ENCODE measurements at regions not wholly inside any gene's neighbourhood (a gene's known extent, or its start where the extent isn't known, plus 50 kb on each side); places are given as distances from the start of the nearest gene placed in this dataset.

DNA sequence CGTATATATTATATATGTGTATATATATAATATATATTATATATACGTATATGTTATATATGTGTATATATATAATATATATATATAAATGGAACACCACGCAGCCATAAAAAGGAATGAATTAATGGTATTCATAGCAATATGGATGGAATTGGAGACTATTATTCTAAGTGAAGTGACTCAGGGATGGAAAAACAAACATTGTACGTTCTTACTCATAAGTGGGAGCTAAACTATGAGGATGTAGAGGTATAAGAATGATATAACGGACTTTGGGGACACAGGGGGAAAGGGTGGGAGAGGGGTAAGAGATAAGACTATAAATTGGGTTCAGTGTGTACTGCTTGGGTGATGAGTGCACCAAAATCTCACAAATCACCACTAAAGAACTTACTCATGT is 1388.9 kb downstream of the C4orf33 start:
- Histone ChIP-seq H3K79me1 (ENCODE audit: low read length) (no peaks in the 10 kb centered on the region), H3K9ac (ENCODE audit: low read length) (no peak overlapping the region), H3K18ac (ENCODE audit: low read length) (no peak overlapping the region), H3K4me1 (ENCODE audit: control insufficient read depth, low read depth, low read length) (no peaks in the 10 kb centered on the region), H3K36me3 (ENCODE audit: control insufficient read depth, insufficient read depth, low read length) (no peaks in the 10 kb centered on the region), H3K56ac (ENCODE audit: low read length) (no peak overlapping the region), H4K8ac (ENCODE audit: low read depth, low read length) (no peak overlapping the region), H3K79me2 (ENCODE audit: control insufficient read depth, insufficient read depth, low read length) (no peaks in the 10 kb centered on the region), H3K27ac (ENCODE audit: low read depth, low read length) (no peak overlapping the region), H2BK5ac (ENCODE audit: low read length) (no peak overlapping the region), H3K27me3 (ENCODE audit: insufficient read depth, low read length, poor library complexity) (no peaks in the 10 kb centered on the region), H3K4ac (ENCODE audit: low read depth, low read length) (no peak overlapping the region), H3K23ac (ENCODE audit: low read length) (no peak overlapping the region), H2AK5ac (ENCODE audit: low read length) (no peak overlapping the region), H2BK120ac (ENCODE audit: low read depth, low read length) (no peak overlapping the region), H4K5ac (ENCODE audit: low read length) (no peak overlapping the region), H3K4me3 (ENCODE audit: low read length) (no peak overlapping the region), H2BK15ac (replicated peaks; ENCODE audit: low read depth) (no peak overlapping the region), H3K4me2 (ENCODE audit: low read length) (no peak overlapping the region)
- no CpG with 5 or more reads among the region's 5 CpGs for WGBS (ENCODE audit: extremely low coverage, insufficient coverage, low lambda C conversion rate)
- no peak for DNase-seq

DNA sequence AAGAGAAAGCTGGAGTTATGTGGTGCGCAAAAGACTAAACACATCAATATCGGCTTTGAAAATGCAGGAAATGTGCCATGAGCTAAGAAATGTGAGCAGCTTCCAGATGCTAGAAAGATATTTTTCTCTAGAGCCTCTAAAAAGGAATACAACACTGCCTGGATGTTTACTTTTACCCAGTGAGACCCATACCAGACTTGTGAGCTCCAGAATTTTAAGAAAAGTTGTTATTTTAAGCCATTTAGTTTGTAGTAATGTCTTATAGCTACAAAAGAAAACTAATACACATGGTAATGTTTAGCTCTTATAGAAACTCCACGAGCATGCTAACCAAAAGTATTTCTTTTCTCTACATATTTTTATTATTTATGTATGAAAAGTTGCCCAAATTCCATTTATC is 1389.4 kb downstream of the C4orf33 start:
- Histone ChIP-seq H3K18ac (ENCODE audit: low read length) (no peak overlapping the region), H3K9ac (ENCODE audit: low read length) (no peak overlapping the region), H3K4me3 (ENCODE audit: low read length) (no peak overlapping the region), H3K27ac (ENCODE audit: low read depth, low read length) (no peak overlapping the region), H2BK15ac (replicated peaks; ENCODE audit: low read depth) (no peak overlapping the region), H3K4ac (ENCODE audit: low read depth, low read length) (no peak overlapping the region), H2BK5ac (ENCODE audit: low read length) (no peak overlapping the region), H3K56ac (ENCODE audit: low read length) (no peak overlapping the region), H3K79me2 (ENCODE audit: control insufficient read depth, insufficient read depth, low read length) (no peaks in the 10 kb centered on the region), H3K4me1 (ENCODE audit: control insufficient read depth, low read depth, low read length) (no peaks in the 10 kb centered on the region), H4K5ac (ENCODE audit: low read length) (no peak overlapping the region), H3K4me2 (ENCODE audit: low read length) (no peak overlapping the region), H4K8ac (ENCODE audit: low read depth, low read length) (no peak overlapping the region), H3K27me3 (ENCODE audit: insufficient read depth, low read length, poor library complexity) (no peaks in the 10 kb centered on the region), H2AK5ac (ENCODE audit: low read length) (no peak overlapping the region), H3K36me3 (ENCODE audit: control insufficient read depth, insufficient read depth, low read length) (no peaks in the 10 kb centered on the region), H3K23ac (ENCODE audit: low read length) (no peak overlapping the region), H3K79me1 (ENCODE audit: low read length) (no peaks in the 10 kb centered on the region), H2BK120ac (ENCODE audit: low read depth, low read length) (no peak overlapping the region)
- DNase-seq: no peak
- WGBS (ENCODE audit: extremely low coverage, insufficient coverage, low lambda C conversion rate): no CpG with 5 or more reads among the region's 3 CpGs

DNA sequence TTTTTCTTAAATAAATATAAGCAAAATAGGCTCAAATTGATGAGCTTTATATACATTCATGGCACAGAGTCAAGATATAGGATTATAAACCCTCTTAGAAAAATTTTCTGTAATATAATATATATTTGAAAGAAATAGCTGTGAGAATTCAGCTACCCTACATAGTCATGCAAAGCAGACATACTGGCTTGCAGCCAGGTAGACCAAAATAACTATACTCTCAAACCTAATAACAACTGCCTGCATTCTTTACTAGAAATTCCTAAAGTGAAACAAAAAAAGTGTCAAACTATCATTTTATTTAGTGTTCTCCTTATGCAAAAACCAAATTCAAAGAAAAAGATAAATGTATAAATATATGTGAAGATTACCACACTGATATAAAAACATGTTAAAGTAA is 1390.2 kb downstream of the C4orf33 start:
- no peaks in the 10 kb centered on the region for H3K27me3 ChIP-seq (ENCODE audit: insufficient read depth, low read length, poor library complexity)
- H3K4ac ChIP-seq (ENCODE audit: low read depth, low read length): no peak overlapping the region
- DNase-seq: no peak
- no peak overlapping the region for H2BK15ac ChIP-seq (replicated peaks; ENCODE audit: low read depth)
- H3K23ac ChIP-seq (ENCODE audit: low read length): no peak overlapping the region
- H3K4me1 ChIP-seq (ENCODE audit: control insufficient read depth, low read depth, low read length): no peaks in the 10 kb centered on the region
- H2AK5ac ChIP-seq (ENCODE audit: low read length): no peak overlapping the region
- no peaks in the 10 kb centered on the region for H3K36me3 ChIP-seq (ENCODE audit: control insufficient read depth, insufficient read depth, low read length)
- H3K56ac ChIP-seq (ENCODE audit: low read length): no peak overlapping the region
- no peak overlapping the region for H4K8ac ChIP-seq (ENCODE audit: low read depth, low read length)
- H2BK120ac ChIP-seq (ENCODE audit: low read depth, low read length): no peak overlapping the region
- no peak overlapping the region for H3K18ac ChIP-seq (ENCODE audit: low read length)
- no peak overlapping the region for H3K27ac ChIP-seq (ENCODE audit: low read depth, low read length)
- H3K79me2 ChIP-seq (ENCODE audit: control insufficient read depth, insufficient read depth, low read length): no peaks in the 10 kb centered on the region
- no peak overlapping the region for H4K5ac ChIP-seq (ENCODE audit: low read length)
- H2BK5ac ChIP-seq (ENCODE audit: low read length): no peak overlapping the region
- no peak overlapping the region for H3K9ac ChIP-seq (ENCODE audit: low read length)
- H3K4me3 ChIP-seq (ENCODE audit: low read length): no peak overlapping the region
- H3K79me1 ChIP-seq (ENCODE audit: low read length): no peaks in the 10 kb centered on the region
- no peak overlapping the region for H3K4me2 ChIP-seq (ENCODE audit: low read length)

DNA sequence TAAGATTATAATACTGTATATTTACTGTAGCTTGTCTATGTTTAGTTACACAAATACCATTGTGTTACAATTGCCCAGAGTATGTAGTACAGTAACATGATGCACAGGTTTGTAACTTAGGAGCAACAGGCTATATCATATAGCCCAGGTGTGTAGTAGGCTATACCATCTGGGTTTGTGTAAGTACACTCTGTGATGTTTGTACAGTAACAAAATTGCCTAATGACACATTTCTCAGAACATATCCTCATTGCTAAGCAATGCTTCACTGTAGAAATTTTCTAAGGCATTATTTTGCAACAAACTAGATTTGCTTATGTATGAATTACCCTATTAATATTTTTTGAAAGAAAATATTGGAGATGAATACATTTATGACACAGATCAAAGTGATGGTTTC is 1390.9 kb downstream of the C4orf33 start:
- DNase-seq: no peak
- no peak overlapping the region for H3K4me3 ChIP-seq (ENCODE audit: low read length)
- H2AK5ac ChIP-seq (ENCODE audit: low read length): no peak overlapping the region
- no peak overlapping the region for H3K4ac ChIP-seq (ENCODE audit: low read depth, low read length)
- H3K18ac ChIP-seq (ENCODE audit: low read length): no peak overlapping the region
- no peak overlapping the region for H2BK120ac ChIP-seq (ENCODE audit: low read depth, low read length)
- no peaks in the 10 kb centered on the region for H3K79me2 ChIP-seq (ENCODE audit: control insufficient read depth, insufficient read depth, low read length)
- H3K56ac ChIP-seq (ENCODE audit: low read length): no peak overlapping the region
- H3K27me3 ChIP-seq (ENCODE audit: insufficient read depth, low read length, poor library complexity): no peaks in the 10 kb centered on the region
- no peak overlapping the region for H2BK15ac ChIP-seq (replicated peaks; ENCODE audit: low read depth)
- H3K27ac ChIP-seq (ENCODE audit: low read depth, low read length): no peak overlapping the region
- no peak overlapping the region for H4K5ac ChIP-seq (ENCODE audit: low read length)
- H3K4me2 ChIP-seq (ENCODE audit: low read length): no peak overlapping the region
- H3K9ac ChIP-seq (ENCODE audit: low read length): no peak overlapping the region
- no peaks in the 10 kb centered on the region for H3K36me3 ChIP-seq (ENCODE audit: control insufficient read depth, insufficient read depth, low read length)
- no peaks in the 10 kb centered on the region for H3K79me1 ChIP-seq (ENCODE audit: low read length)
- H4K8ac ChIP-seq (ENCODE audit: low read depth, low read length): no peak overlapping the region
- no peaks in the 10 kb centered on the region for H3K4me1 ChIP-seq (ENCODE audit: control insufficient read depth, low read depth, low read length)
- H3K23ac ChIP-seq (ENCODE audit: low read length): no peak overlapping the region
- H2BK5ac ChIP-seq (ENCODE audit: low read length): no peak overlapping the region

DNA sequence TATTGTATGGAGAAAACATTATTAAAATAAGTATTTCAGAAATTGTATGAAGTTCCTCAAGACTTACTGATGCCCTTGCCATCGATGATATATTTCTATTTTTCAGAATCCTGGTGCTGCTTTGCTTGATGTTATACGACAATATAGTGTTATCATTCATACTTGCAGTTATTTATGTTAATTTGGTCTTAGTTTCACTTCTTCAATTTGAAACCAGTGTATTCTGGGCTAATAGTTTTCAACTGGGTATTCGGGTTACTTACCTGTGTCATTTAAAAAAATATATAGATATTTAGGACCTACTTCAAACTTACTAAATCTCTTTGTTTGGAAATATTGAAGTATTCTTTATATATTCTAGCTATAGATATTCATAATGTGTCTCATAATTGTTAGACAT is 1414.7 kb downstream of the C4orf33 start:
- DNase-seq: no peak
- H4K5ac ChIP-seq (ENCODE audit: low read length): no peak overlapping the region
- H2BK15ac ChIP-seq (replicated peaks; ENCODE audit: low read depth): no peak overlapping the region
- no peak overlapping the region for H3K4me3 ChIP-seq (ENCODE audit: low read length)
- no peaks in the 10 kb centered on the region for H3K36me3 ChIP-seq (ENCODE audit: control insufficient read depth, insufficient read depth, low read length)
- no peak overlapping the region for H2AK5ac ChIP-seq (ENCODE audit: low read length)
- no peak overlapping the region for H3K23ac ChIP-seq (ENCODE audit: low read length)
- H3K27ac ChIP-seq (ENCODE audit: low read depth, low read length): no peak overlapping the region
- no peaks in the 10 kb centered on the region for H3K79me2 ChIP-seq (ENCODE audit: control insufficient read depth, insufficient read depth, low read length)
- no peak overlapping the region for H3K18ac ChIP-seq (ENCODE audit: low read length)
- H3K56ac ChIP-seq (ENCODE audit: low read length): no peak overlapping the region
- H2BK120ac ChIP-seq (ENCODE audit: low read depth, low read length): no peak overlapping the region
- H3K9ac ChIP-seq (ENCODE audit: low read length): no peak overlapping the region
- no peaks in the 10 kb centered on the region for H3K27me3 ChIP-seq (ENCODE audit: insufficient read depth, low read length, poor library complexity)
- no peak overlapping the region for H3K4me2 ChIP-seq (ENCODE audit: low read length)
- no peaks in the 10 kb centered on the region for H3K79me1 ChIP-seq (ENCODE audit: low read length)
- H4K8ac ChIP-seq (ENCODE audit: low read depth, low read length): no peak overlapping the region
- WGBS (ENCODE audit: extremely low coverage, insufficient coverage, low lambda C conversion rate): no CpG with 5 or more reads among the region's 3 CpGs
- H3K4me1 ChIP-seq (ENCODE audit: control insufficient read depth, low read depth, low read length): no peaks in the 10 kb centered on the region
- H3K4ac ChIP-seq (ENCODE audit: low read depth, low read length): no peak overlapping the region
- H2BK5ac ChIP-seq (ENCODE audit: low read length): no peak overlapping the region

DNA sequence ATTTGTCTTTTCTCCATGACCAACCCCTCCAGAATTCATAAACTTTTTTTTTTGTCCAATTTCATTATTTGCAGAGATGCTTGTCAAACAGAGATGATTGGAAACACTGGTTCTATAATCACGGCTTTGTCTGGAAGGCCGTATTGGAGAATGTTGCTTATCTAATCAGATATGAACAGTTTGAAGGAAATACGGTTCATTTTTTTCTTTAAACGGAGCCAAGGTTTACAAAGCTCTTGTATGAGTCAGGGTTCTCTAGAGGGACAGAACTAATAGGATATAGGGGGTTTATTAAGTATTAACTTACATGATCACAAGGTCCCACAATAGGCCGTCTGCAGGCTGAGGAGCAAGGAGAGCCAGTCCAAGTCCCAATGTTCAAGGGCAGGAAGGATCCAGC is 1415.8 kb downstream of the C4orf33 start:
- H3K4me2 ChIP-seq (ENCODE audit: low read length): no peak overlapping the region
- DNase-seq: no peak
- no peak overlapping the region for H2BK120ac ChIP-seq (ENCODE audit: low read depth, low read length)
- H2BK5ac ChIP-seq (ENCODE audit: low read length): no peak overlapping the region
- H3K27me3 ChIP-seq (ENCODE audit: insufficient read depth, low read length, poor library complexity): no peaks in the 10 kb centered on the region
- no peak overlapping the region for H3K4me3 ChIP-seq (ENCODE audit: low read length)
- H3K9ac ChIP-seq (ENCODE audit: low read length): no peak overlapping the region
- H2BK15ac ChIP-seq (replicated peaks; ENCODE audit: low read depth): no peak overlapping the region
- no peak overlapping the region for H3K27ac ChIP-seq (ENCODE audit: low read depth, low read length)
- H3K4me1 ChIP-seq (ENCODE audit: control insufficient read depth, low read depth, low read length): no peaks in the 10 kb centered on the region
- H4K8ac ChIP-seq (ENCODE audit: low read depth, low read length): no peak overlapping the region
- no peak overlapping the region for H3K4ac ChIP-seq (ENCODE audit: low read depth, low read length)
- no peak overlapping the region for H3K18ac ChIP-seq (ENCODE audit: low read length)
- WGBS (ENCODE audit: extremely low coverage, insufficient coverage, low lambda C conversion rate): no CpG with 5 or more reads among the region's 5 CpGs
- H3K79me1 ChIP-seq (ENCODE audit: low read length): no peaks in the 10 kb centered on the region
- no peaks in the 10 kb centered on the region for H3K79me2 ChIP-seq (ENCODE audit: control insufficient read depth, insufficient read depth, low read length)
- no peak overlapping the region for H3K23ac ChIP-seq (ENCODE audit: low read length)
- no peak overlapping the region for H3K56ac ChIP-seq (ENCODE audit: low read length)
- no peaks in the 10 kb centered on the region for H3K36me3 ChIP-seq (ENCODE audit: control insufficient read depth, insufficient read depth, low read length)
- no peak overlapping the region for H2AK5ac ChIP-seq (ENCODE audit: low read length)
- H4K5ac ChIP-seq (ENCODE audit: low read length): no peak overlapping the region
